Neural cell (in vitro differentiated cells): ENCODE measurements at regions not wholly inside any gene's neighbourhood (a gene's known extent, or its start where the extent isn't known, plus 50 kb on each side); places are given as distances from the start of the nearest gene placed in this dataset.

ENCODE experiments used
- CTCF ChIP-seq: fragments of 450-650 bp; IDR thresholded peaks from 2 replicates; pipeline ENCODE4 v1.5.1; 2014; ENCODE audit warnings: antibody characterized with exemption, mild to moderate bottlenecking, moderate library complexity; ENCODE audit not compliant: poor library complexity, severe bottlenecking
- EP300 ChIP-seq: fragments of 450-650 bp; conservative IDR thresholded peaks from 2 replicates; pipeline ENCODE4 v1.6.1; 2014; ENCODE audit warnings: antibody characterized with exemption, mild to moderate bottlenecking, moderate library complexity; ENCODE audit not compliant: poor library complexity, severe bottlenecking
- EZH2 ChIP-seq: fragments of 200-600, 300-800 bp; shearing (Covaris generic), sonication (generic); IDR thresholded peaks from 2 replicates; pipeline ENCODE4 v1.6.1; 2014; ENCODE audit warnings: antibody characterized with exemption, low read length, borderline replicate concordance, mild to moderate bottlenecking; ENCODE audit not compliant: insufficient read depth, poor library complexity, severe bottlenecking
- MXI1 ChIP-seq: fragments of 450-650 bp; conservative IDR thresholded peaks from 2 replicates; pipeline ENCODE4 v1.6.1; 2014; ENCODE audit warnings: antibody characterized with exemption, mild to moderate bottlenecking; ENCODE audit not compliant: poor library complexity, severe bottlenecking
- POLR2AphosphoS5 ChIP-seq: IDR thresholded peaks from 2 replicates; pipeline ENCODE4 v1.6.1; 2012
- RAD21 ChIP-seq: fragments of 450-650 bp; conservative IDR thresholded peaks from 2 replicates; pipeline ENCODE4 v1.6.1; 2014; ENCODE audit warnings: antibody characterized with exemption, mild to moderate bottlenecking, moderate library complexity
- REST ChIP-seq: IDR thresholded peaks from 2 replicates; pipeline ENCODE4 v1.6.1; 2012; ENCODE audit warnings: borderline replicate concordance
- SMC3 ChIP-seq: fragments of 450-650 bp; conservative IDR thresholded peaks from 2 replicates; pipeline ENCODE4 v1.6.1; 2014; ENCODE audit warnings: antibody characterized with exemption, mild to moderate bottlenecking, moderate library complexity; ENCODE audit not compliant: poor library complexity
- TAF1 ChIP-seq: IDR thresholded peaks from 2 replicates; pipeline ENCODE4 v1.6.1; 2012; ENCODE audit warnings: low read depth

- TF ChIP-seq TAF1 (no peak), EZH2 (no peak), CTCF (no peak), MXI1 (no peak), POLR2AphosphoS5 (no peak), REST (no peak), SMC3 (no peak), EP300 (no peak), RAD21 (no peak)
Observed at GRCh38 chr11:113593698-113594308, 112.3 kb downstream of the TMPRSS5 start.
